HEK293 (cell line): ENCODE measurements at regions not wholly inside any gene's neighbourhood (a gene's known extent, or its start where the extent isn't known, plus 50 kb on each side); places are given as distances from the start of the nearest gene placed in this dataset.

Experiments used
- CTCF ChIA-PET: fragments of 350-600 bp; formaldehyde crosslinking; extraction: SDS; loops from one replicate; lab custom pipeline; 2021; ENCODE audit warnings: antibody characterized with exemption; lab: Yijun Ruan, JAX
- POLR2A ChIA-PET: fragments of 300-600 bp; formaldehyde crosslinking; extraction: SDS; loops from one replicate; lab custom pipeline; 2020; ENCODE audit warnings: antibody characterized with exemption, inconsistent platforms; lab: Yijun Ruan, JAX
- H3K27ac ChIP-seq: fragments of 200-500 bp; sonication (Bioruptor generic); 2 replicates; pipeline ENCODE4 v1.5.1; 2014; ENCODE audit warnings: low read depth, low read length, control low read depth, inconsistent platforms; ENCODE audit errors: extremely low read depth
- H3K36me3 ChIP-seq, 2 experiments: fragments of 200-500 bp in 1 of 2; sonication (Bioruptor generic) in 1 of 2; 1 replicate in 1 of 2; 2 replicates in 1 of 2; pipeline ENCODE4 v1.5.1; 2014 to 2017; ENCODE audit warnings: inconsistent platforms in 2 of 2, low read length in 2 of 2; ENCODE audit not compliant: control insufficient read depth in 2 of 2, insufficient read depth in 1 of 2
- H3K4me1 ChIP-seq: fragments of 200-500 bp; sonication (Bioruptor generic); 2 replicates; pipeline ENCODE4 v1.5.1; 2014; ENCODE audit warnings: mild to moderate bottlenecking, low read length, inconsistent platforms; ENCODE audit not compliant: control insufficient read depth, insufficient read depth
- H3K4me3 ChIP-seq: 2 replicates; pipeline ENCODE4 v1.5.1; 2011; ENCODE audit warnings: low read depth, mild to moderate bottlenecking, control low read depth, low read length, moderate library complexity
- H3K9me3 ChIP-seq: fragments of 200-500 bp; sonication (Bioruptor generic); 2 replicates; pipeline ENCODE4 v1.5.1; 2014; ENCODE audit warnings: low read depth, low read length, inconsistent platforms; ENCODE audit not compliant: control insufficient read depth, insufficient read depth
- GLI2 ChIP-seq: fragments of 450-650 bp; formaldehyde crosslinking; IDR thresholded peaks from 2 replicates; pipeline ENCODE4; 2017; ENCODE audit warnings: missing biosample characterization, missing genetic modification characterization, low read depth, borderline replicate concordance
- GLIS1 ChIP-seq: fragments of 450-650 bp; formaldehyde crosslinking; IDR thresholded peaks from 2 replicates; pipeline ENCODE4 v1.5.1; 2016; ENCODE audit warnings: missing biosample characterization, missing genetic modification characterization
- HIC1 ChIP-seq: fragments of 450-650 bp; formaldehyde crosslinking; IDR thresholded peaks from 2 replicates; pipeline ENCODE4 v1.5.1; 2016; ENCODE audit warnings: missing biosample characterization, missing genetic modification characterization
- MZF1 ChIP-seq: fragments of 450-650 bp; formaldehyde crosslinking; IDR thresholded peaks from 2 replicates; pipeline ENCODE4 v1.5.1; 2017; ENCODE audit warnings: missing biosample characterization, missing genetic modification characterization, borderline replicate concordance
- SCRT2 ChIP-seq: fragments of 450-650 bp; formaldehyde crosslinking; IDR thresholded peaks from 2 replicates; pipeline ENCODE4 v1.5.1; 2016; ENCODE audit warnings: missing biosample characterization, missing genetic modification characterization
- ZFP3 ChIP-seq: fragments of 450-650 bp; formaldehyde crosslinking; IDR thresholded peaks from 2 replicates; pipeline ENCODE4 v1.5.1; 2016; ENCODE audit warnings: low read depth, missing biosample characterization, missing genetic modification characterization
- ZIC2 ChIP-seq: fragments of 450-650 bp; formaldehyde crosslinking; IDR thresholded peaks from 2 replicates; pipeline ENCODE4 v1.5.1; 2016; ENCODE audit warnings: missing biosample characterization, missing genetic modification characterization
- ZNF138 ChIP-seq: fragments of 450-650 bp; formaldehyde crosslinking; IDR thresholded peaks from 2 replicates; pipeline ENCODE4 v1.5.1; 2016; ENCODE audit warnings: missing biosample characterization, missing genetic modification characterization, borderline replicate concordance
- ZNF155 ChIP-seq: fragments of 450-650 bp; formaldehyde crosslinking; IDR thresholded peaks from 2 replicates; pipeline ENCODE4 v1.5.1; 2016; ENCODE audit warnings: missing biosample characterization, missing genetic modification characterization
- ZNF239 ChIP-seq: fragments of 450-650 bp; formaldehyde crosslinking; IDR thresholded peaks from 2 replicates; pipeline ENCODE4 v1.5.1; 2016; ENCODE audit warnings: missing biosample characterization, missing genetic modification characterization
- ZNF274 ChIP-seq, 2 experiments: fragments of 200-500 bp in 1 of 2; fragments of 450-650 bp in 1 of 2; sonication (Bioruptor generic) in 1 of 2; formaldehyde crosslinking in 1 of 2; IDR thresholded peaks; 2 replicates each; pipeline versions ENCODE4 v1.5.1 to v1.6.1; 2014 to 2016; ENCODE audit warnings: borderline replicate concordance in 1 of 2, inconsistent platforms in 1 of 2, low read length in 1 of 2, missing biosample characterization in 1 of 2, missing genetic modification characterization in 1 of 2
- ZNF292 ChIP-seq: fragments of 450-650 bp; formaldehyde crosslinking; IDR thresholded peaks from 2 replicates; pipeline ENCODE4 v1.5.1; 2016; ENCODE audit warnings: low read depth, missing biosample characterization, missing genetic modification characterization, borderline replicate concordance
- ZNF335 ChIP-seq: fragments of 450-650 bp; formaldehyde crosslinking; conservative IDR thresholded peaks from 2 replicates; pipeline ENCODE4 v1.5.1; 2016; ENCODE audit warnings: missing biosample characterization, missing genetic modification characterization
- ZNF404 ChIP-seq: fragments of 450-650 bp; formaldehyde crosslinking; IDR thresholded peaks from 2 replicates; pipeline ENCODE4 v1.5.1; 2017; ENCODE audit warnings: missing biosample characterization, missing genetic modification characterization
- ZNF544 ChIP-seq: fragments of 450-650 bp; formaldehyde crosslinking; IDR thresholded peaks from 2 replicates; pipeline ENCODE4 v1.5.0; 2017; ENCODE audit warnings: missing biosample characterization, missing genetic modification characterization
- ZNF585B ChIP-seq: fragments of 450-650 bp; formaldehyde crosslinking; IDR thresholded peaks from 2 replicates; pipeline ENCODE4 v1.5.1; 2016; ENCODE audit warnings: missing biosample characterization, missing genetic modification characterization
- ZNF596 ChIP-seq: fragments of 450-650 bp; IDR thresholded peaks from 2 replicates; pipeline ENCODE4 v1.5.0; 2018; ENCODE audit warnings: missing biosample characterization, mild to moderate bottlenecking, missing genetic modification characterization, moderate library complexity
- ZNF76 ChIP-seq: fragments of 450-650 bp; formaldehyde crosslinking; IDR thresholded peaks from 2 replicates; pipeline ENCODE4; 2016; ENCODE audit warnings: low read depth, missing biosample characterization, missing genetic modification characterization, borderline replicate concordance
- ZNF768 ChIP-seq: fragments of 450-650 bp; formaldehyde crosslinking; IDR thresholded peaks from 2 replicates; pipeline ENCODE4 v1.5.1; 2018; ENCODE audit warnings: missing biosample characterization, mild to moderate bottlenecking, missing genetic modification characterization
- ZNF785 ChIP-seq: fragments of 450-650 bp; formaldehyde crosslinking; IDR thresholded peaks from 2 replicates; pipeline ENCODE4 v1.5.1; 2016; ENCODE audit warnings: missing biosample characterization, missing genetic modification characterization
- TF ChIP-seq, protein P1 (sequence below): fragments of 450-650 bp; formaldehyde crosslinking; IDR thresholded peaks from 2 replicates; pipeline ENCODE4 v1.5.1; 2016; ENCODE audit warnings: missing biosample characterization, missing genetic modification characterization

DNA sequence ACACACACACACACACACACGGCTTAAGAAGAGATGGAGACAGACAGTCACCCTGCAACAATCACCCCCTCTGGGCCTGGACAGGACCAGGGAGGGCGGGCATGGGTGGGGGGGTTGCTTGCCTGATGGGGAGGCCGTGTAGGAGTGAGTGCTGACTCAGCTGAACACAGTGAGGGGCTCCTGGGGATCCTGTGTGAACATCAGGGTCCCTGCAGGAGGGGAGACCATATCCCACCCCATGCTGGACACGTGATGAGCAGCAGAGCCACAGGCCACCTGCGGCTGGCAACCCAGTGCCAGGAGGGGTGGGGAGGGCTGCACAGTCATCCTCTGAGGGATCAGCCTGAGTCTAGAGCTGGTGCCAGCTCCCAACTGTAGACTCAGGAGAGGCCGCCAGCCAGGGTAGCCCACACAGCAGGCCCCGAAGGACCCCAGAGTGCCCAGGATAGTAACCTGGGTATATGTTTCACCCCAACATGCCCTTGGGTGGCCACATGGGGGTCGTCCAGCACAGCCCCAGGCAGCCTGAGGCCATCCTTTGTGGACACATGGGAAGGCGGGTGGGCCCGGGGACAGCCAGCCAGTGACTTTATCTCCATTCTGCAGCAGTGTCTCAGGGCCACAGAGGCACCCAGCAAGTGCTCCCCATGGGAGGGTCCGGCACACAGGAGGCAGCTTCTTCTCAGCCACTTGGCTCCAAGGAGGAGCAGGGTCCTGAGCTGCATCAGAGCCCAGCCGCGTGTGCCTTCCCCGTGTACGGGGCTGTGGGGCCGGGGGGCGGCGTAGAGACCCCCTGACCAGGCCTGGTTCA lies 73.7 kb upstream of the SFSWAP start:
- CTCF ChIA-PET: no interaction called here
- TF ChIP-seq ZIC2 (tag by site-specific recombination): peak; percentile 90
- no peak for TF ChIP-seq ZNF292 (tag by site-specific recombination)
- TF ChIP-seq SCRT2 (tag by site-specific recombination): peak; percentile 34; the same call in 1 of the 2 replicates
- peak; percentile 69 for TF ChIP-seq GLIS1 (tag by site-specific recombination)
- TF ChIP-seq, all 188 proteins: peak for 3
- Histone ChIP-seq H3K9me3 (no peaks in the 10 kb centered on the region), H3K36me3 (no peaks in the 10 kb centered on the region), H3K4me3 (no peak overlapping the region), H3K4me1 (no peaks in the 10 kb centered on the region), H3K27ac (no peak overlapping the region)
- POLR2A ChIA-PET: no interaction called here

- Histone ChIP-seq H3K9me3 (no peaks in the 10 kb centered on the region), H3K27ac (no peak overlapping the region), H3K36me3 (no peaks in the 10 kb centered on the region), H3K4me3 (no peak overlapping the region), H3K4me1 (no peaks in the 10 kb centered on the region)
- CTCF ChIA-PET: no interaction called here
- POLR2A ChIA-PET: no interaction called here
- TF ChIP-seq ZNF155 (tag by site-specific recombination) (no peak), HIC1 (0 out of 2 replicates have a peak, but pooled peaks have one; percentile 14), ZFP3 (tag by site-specific recombination) (no peak), ZNF585B (tag by site-specific recombination) (no peak), ZNF404 (tag by site-specific recombination) (no peak)
These were observed 72.9 kb upstream of the SFSWAP start for GRCh38 chr12:131637986-131638385.

DNA sequence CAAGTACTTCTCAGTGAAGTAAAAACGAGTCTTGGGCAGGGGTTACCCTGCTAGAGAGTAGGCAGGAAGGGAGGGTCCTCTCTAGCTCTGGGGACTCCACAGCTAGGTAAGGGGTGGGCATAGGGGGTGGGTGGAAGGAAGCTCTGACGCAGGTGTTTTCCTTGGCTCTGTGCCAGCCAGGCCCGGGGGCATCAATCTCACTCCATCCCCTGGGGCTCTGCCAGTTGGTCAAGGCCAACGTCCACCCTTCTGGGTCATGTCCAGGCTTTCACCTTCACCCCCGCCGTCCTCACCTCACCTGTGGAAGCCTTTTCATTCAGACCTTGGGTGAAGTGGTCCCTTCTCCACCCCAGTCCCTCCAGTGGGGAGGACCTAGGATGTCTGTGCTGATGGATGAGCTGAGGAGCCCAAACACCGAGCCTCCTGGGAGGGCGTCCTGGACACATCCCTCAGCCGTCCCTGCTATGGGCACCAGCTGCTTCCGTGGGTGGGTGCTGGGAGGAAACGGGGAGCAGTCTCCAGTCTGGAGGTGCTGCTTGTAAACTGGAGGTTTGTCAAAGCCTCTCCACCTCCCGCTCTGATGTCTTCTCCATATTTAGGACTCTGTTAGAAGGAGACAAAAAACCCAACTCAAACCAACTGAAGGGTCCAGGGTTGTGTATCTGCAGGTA lies 71.5 kb upstream of the SFSWAP start:
- Histone ChIP-seq H3K4me1 (no peaks in the 10 kb centered on the region), H3K9me3 (no peaks in the 10 kb centered on the region), H3K4me3 (no peak overlapping the region), H3K36me3 (no peaks in the 10 kb centered on the region), H3K27ac (no peak overlapping the region)
- no peak for TF ChIP-seq ZNF76 (tag by site-specific recombination)
- no peak for TF ChIP-seq ZNF544 (tag by site-specific recombination)
- POLR2A ChIA-PET: no interaction called here
- CTCF ChIA-PET: no interaction called here

DNA sequence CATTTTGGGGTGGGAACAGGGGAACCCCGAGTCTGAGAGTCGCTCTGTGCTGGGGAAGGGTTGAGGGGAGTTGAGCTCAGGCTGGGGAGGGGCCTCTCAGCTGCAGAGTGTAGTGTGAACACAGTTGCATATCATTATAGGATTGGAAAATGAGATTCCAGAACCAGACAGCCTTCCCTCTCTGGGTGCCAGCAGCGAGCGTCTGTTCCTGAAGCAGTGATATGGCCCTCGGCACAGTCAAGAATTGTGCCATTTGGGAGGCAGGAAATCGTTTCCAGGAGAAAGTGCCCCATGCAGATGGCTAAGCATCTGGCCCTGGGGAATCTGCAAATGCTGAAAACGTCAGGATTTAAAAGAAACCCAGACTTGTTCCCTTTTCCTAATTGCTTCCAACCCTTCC lies 70.4 kb upstream of the SFSWAP start:
- CTCF ChIA-PET: no interaction called here
- POLR2A ChIA-PET: no interaction called here
- no peaks in the 10 kb centered on the region for H3K9me3 ChIP-seq
- H3K4me3 ChIP-seq: no peak overlapping the region
- no peaks in the 10 kb centered on the region for H3K36me3 ChIP-seq
- H3K27ac ChIP-seq: no peak overlapping the region
- no peaks in the 10 kb centered on the region for H3K4me1 ChIP-seq
- TF ChIP-seq MZF1 (tag by site-specific recombination) (no peak), ZNF596 (tag by site-specific recombination) (no peak), ZNF768 (tag by site-specific recombination) (no peak), GLI2 (tag by site-specific recombination) (no peak), ZNF785 (tag by site-specific recombination) (no peak), ZNF239 (tag by site-specific recombination) (no peak), ZNF274 (IDR thresholded peaks at IDR 0.05; ENCODE audit: low read length) (no peak), ZNF274 (tag by site-specific recombination; IDR thresholded peaks at IDR 0.05; ENCODE audit: borderline replicate concordance) (no peak), ZNF335 (tag by site-specific recombination) (no peak), ZNF138 (tag by site-specific recombination) (no peak)
- TF ChIP-seq, protein P1, sequence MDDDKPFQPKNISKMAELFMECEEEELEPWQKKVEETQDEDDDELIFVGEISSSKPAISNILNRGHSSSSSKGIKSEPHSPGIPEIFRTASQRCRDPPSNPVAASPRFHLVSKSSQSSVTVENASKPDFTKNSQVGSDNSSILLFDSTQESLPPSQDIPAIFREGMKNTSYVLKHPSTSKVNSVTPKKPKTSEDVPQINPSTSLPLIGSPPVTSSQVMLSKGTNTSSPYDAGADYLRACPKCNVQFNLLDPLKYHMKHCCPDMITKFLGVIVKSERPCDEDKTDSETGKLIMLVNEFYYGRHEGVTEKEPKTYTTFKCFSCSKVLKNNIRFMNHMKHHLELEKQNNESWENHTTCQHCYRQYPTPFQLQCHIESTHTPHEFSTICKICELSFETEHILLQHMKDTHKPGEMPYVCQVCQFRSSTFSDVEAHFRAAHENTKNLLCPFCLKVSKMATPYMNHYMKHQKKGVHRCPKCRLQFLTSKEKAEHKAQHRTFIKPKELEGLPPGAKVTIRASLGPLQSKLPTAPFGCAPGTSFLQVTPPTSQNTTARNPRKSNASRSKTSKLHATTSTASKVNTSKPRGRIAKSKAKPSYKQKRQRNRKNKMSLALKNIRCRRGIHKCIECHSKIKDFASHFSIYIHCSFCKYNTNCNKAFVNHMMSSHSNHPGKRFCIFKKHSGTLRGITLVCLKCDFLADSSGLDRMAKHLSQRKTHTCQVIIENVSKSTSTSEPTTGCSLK (tag by site-specific recombination): no peak
